ENCODE measurements at regions not wholly inside any gene's neighbourhood (a gene's known extent, or its start where the extent isn't known, plus 50 kb on each side); places are given as distances from the start of the nearest gene placed in this dataset.

DNA sequence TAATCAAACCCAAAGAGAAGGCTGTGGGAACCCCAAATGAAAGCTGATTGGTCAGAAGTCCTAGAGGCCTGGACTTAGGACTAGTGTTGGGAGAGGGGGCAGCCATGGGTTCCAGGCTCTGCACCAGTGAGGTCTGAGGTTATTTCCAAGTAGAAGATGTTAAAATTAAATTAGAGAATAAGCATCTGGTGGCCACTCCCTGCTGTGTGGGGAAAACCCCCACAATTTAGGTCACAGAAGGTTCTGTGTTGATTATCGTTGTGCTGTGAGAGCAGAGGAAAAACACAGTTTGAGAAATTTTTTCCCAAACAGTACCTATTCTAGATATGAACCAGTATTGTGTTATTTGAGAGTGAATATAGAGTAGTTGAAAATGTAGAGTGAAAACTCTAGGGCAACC is 53.9 kb upstream of the NSMCE3 start (continued):
- TF ChIP-seq, protein P1, sequence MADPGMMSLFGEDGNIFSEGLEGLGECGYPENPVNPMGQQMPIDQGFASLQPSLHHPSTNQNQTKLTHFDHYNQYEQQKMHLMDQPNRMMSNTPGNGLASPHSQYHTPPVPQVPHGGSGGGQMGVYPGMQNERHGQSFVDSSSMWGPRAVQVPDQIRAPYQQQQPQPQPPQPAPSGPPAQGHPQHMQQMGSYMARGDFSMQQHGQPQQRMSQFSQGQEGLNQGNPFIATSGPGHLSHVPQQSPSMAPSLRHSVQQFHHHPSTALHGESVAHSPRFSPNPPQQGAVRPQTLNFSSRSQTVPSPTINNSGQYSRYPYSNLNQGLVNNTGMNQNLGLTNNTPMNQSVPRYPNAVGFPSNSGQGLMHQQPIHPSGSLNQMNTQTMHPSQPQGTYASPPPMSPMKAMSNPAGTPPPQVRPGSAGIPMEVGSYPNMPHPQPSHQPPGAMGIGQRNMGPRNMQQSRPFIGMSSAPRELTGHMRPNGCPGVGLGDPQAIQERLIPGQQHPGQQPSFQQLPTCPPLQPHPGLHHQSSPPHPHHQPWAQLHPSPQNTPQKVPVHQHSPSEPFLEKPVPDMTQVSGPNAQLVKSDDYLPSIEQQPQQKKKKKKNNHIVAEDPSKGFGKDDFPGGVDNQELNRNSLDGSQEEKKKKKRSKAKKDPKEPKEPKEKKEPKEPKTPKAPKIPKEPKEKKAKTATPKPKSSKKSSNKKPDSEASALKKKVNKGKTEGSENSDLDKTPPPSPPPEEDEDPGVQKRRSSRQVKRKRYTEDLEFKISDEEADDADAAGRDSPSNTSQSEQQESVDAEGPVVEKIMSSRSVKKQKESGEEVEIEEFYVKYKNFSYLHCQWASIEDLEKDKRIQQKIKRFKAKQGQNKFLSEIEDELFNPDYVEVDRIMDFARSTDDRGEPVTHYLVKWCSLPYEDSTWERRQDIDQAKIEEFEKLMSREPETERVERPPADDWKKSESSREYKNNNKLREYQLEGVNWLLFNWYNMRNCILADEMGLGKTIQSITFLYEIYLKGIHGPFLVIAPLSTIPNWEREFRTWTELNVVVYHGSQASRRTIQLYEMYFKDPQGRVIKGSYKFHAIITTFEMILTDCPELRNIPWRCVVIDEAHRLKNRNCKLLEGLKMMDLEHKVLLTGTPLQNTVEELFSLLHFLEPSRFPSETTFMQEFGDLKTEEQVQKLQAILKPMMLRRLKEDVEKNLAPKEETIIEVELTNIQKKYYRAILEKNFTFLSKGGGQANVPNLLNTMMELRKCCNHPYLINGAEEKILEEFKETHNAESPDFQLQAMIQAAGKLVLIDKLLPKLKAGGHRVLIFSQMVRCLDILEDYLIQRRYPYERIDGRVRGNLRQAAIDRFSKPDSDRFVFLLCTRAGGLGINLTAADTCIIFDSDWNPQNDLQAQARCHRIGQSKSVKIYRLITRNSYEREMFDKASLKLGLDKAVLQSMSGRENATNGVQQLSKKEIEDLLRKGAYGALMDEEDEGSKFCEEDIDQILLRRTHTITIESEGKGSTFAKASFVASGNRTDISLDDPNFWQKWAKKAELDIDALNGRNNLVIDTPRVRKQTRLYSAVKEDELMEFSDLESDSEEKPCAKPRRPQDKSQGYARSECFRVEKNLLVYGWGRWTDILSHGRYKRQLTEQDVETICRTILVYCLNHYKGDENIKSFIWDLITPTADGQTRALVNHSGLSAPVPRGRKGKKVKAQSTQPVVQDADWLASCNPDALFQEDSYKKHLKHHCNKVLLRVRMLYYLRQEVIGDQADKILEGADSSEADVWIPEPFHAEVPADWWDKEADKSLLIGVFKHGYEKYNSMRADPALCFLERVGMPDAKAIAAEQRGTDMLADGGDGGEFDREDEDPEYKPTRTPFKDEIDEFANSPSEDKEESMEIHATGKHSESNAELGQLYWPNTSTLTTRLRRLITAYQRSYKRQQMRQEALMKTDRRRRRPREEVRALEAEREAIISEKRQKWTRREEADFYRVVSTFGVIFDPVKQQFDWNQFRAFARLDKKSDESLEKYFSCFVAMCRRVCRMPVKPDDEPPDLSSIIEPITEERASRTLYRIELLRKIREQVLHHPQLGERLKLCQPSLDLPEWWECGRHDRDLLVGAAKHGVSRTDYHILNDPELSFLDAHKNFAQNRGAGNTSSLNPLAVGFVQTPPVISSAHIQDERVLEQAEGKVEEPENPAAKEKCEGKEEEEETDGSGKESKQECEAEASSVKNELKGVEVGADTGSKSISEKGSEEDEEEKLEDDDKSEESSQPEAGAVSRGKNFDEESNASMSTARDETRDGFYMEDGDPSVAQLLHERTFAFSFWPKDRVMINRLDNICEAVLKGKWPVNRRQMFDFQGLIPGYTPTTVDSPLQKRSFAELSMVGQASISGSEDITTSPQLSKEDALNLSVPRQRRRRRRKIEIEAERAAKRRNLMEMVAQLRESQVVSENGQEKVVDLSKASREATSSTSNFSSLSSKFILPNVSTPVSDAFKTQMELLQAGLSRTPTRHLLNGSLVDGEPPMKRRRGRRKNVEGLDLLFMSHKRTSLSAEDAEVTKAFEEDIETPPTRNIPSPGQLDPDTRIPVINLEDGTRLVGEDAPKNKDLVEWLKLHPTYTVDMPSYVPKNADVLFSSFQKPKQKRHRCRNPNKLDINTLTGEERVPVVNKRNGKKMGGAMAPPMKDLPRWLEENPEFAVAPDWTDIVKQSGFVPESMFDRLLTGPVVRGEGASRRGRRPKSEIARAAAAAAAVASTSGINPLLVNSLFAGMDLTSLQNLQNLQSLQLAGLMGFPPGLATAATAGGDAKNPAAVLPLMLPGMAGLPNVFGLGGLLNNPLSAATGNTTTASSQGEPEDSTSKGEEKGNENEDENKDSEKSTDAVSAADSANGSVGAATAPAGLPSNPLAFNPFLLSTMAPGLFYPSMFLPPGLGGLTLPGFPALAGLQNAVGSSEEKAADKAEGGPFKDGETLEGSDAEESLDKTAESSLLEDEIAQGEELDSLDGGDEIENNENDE (IDR thresholded peaks at IDR 0.05; ENCODE audit: insufficient replicate concordance, low read length): no peak
- TF ChIP-seq YY1 (IDR thresholded peaks at IDR 0.05; ENCODE audit: low read depth, low read length) (no peak), RFX5 (IDR thresholded peaks at IDR 0.05; ENCODE audit: borderline replicate concordance, low read depth, low read length) (no peak), EP300 (IDR thresholded peaks at IDR 0.05; ENCODE audit: borderline replicate concordance in 1 of 2, low read depth in 2 of 2, low read length in 2 of 2) (no peak)

All from H1 (cell line).